IMR-90 (cell line): ENCODE measurements at regions not wholly inside any gene's neighbourhood (a gene's known extent, or its start where the extent isn't known, plus 50 kb on each side); places are given as distances from the start of the nearest gene placed in this dataset.

Source experiments
- ATAC-seq: fragments of 200-7000 bp; cut with Tn5 transposase; 2 replicates; pipeline ENCODE4 v1.9.1; 2020; ENCODE audit warnings: low read depth, mild to moderate bottlenecking, moderate library complexity
- BruUV-seq: library from RNA; stranded (reverse); fragments of 400-500 nt; replicated peaks from 2 replicates; lab custom pipeline; 2021; lab: Mats Ljungman, UMichigan
- CTCF ChIA-PET: fragments of 300-600 bp; formaldehyde crosslinking; extraction: SDS; loops from one replicate; lab custom pipeline; 2021; ENCODE audit warnings: antibody characterized with exemption; lab: Yijun Ruan, JAX
- POLR2A ChIA-PET: fragments of 300-600 bp; sonication (Branson Sonifier 250); formaldehyde crosslinking; loops from one replicate; lab custom pipeline; 2022; ENCODE audit warnings: antibody characterized with exemption; ENCODE audit not compliant: unreplicated experiment; lab: Charles Lee
- DNase-seq: peaks from one replicate; pipeline ENCODE4 v3.0.0; 2013
- H2AFZ ChIP-seq: replicated peaks from 2 replicates; pipeline ENCODE3; 2013; ENCODE audit warnings: low read length, mild to moderate bottlenecking; ENCODE audit not compliant: poor library complexity
- H2AK5ac ChIP-seq: 2 replicates; pipeline ENCODE4 v1.6.1; 2013; ENCODE audit warnings: low read depth, low read length, inconsistent platforms
- H2AK9ac ChIP-seq: replicated peaks from 2 replicates; pipeline ENCODE3; 2013; ENCODE audit warnings: mild to moderate bottlenecking, low read depth, low read length, moderate library complexity; ENCODE audit not compliant: poor library complexity
- H2BK120ac ChIP-seq: 2 replicates; pipeline ENCODE4 v1.6.1; 2013; ENCODE audit warnings: low read depth, low read length, inconsistent platforms
- H2BK15ac ChIP-seq: 3 replicates; pipeline ENCODE4 v1.6.1; 2013; ENCODE audit warnings: low read depth, low read length, inconsistent platforms
- H2BK20ac ChIP-seq: 2 replicates; pipeline ENCODE4 v1.6.1; 2013; ENCODE audit warnings: low read depth, mild to moderate bottlenecking, inconsistent platforms, low read length, moderate library complexity
- H2BK5ac ChIP-seq: 2 replicates; pipeline ENCODE4 v1.6.1; 2013; ENCODE audit warnings: mild to moderate bottlenecking, low read depth, low read length, inconsistent platforms; ENCODE audit not compliant: poor library complexity, severe bottlenecking
- H3K14ac ChIP-seq: replicated peaks from 2 replicates; pipeline ENCODE4 v1.6.1; 2013; ENCODE audit warnings: low read depth, low read length, inconsistent platforms
- H3K18ac ChIP-seq: 2 replicates; pipeline ENCODE4 v1.6.1; 2013; ENCODE audit warnings: low read depth, low read length, control low read depth
- H3K23ac ChIP-seq: 2 replicates; pipeline ENCODE4 v1.6.1; 2013; ENCODE audit warnings: low read depth, low read length, inconsistent platforms
- H3K27ac ChIP-seq: 2 replicates; pipeline ENCODE4 v1.5.1; 2013; ENCODE audit warnings: mild to moderate bottlenecking, control low read depth, low read length; ENCODE audit not compliant: insufficient read depth
- H3K27me3 ChIP-seq: 2 replicates; pipeline ENCODE4 v1.6.1; 2013; ENCODE audit warnings: low read length; ENCODE audit not compliant: control insufficient read depth, insufficient read depth
- H3K36me3 ChIP-seq: 2 replicates; pipeline ENCODE4 v1.6.1; 2013; ENCODE audit warnings: low read length, mixed read lengths; ENCODE audit not compliant: control insufficient read depth, insufficient read depth
- H3K4ac ChIP-seq: 2 replicates; pipeline ENCODE4 v1.6.1; 2013; ENCODE audit warnings: low read depth, low read length, inconsistent platforms
- H3K4me1 ChIP-seq: 2 replicates; pipeline ENCODE4 v1.6.1; 2013; ENCODE audit warnings: low read length, mixed read lengths; ENCODE audit not compliant: control insufficient read depth, insufficient read depth
- H3K4me2 ChIP-seq: 2 replicates; pipeline ENCODE4 v1.6.1; 2013; ENCODE audit warnings: low read depth, mild to moderate bottlenecking, control low read depth, low read length, moderate library complexity
- H3K4me3 ChIP-seq: 2 replicates; pipeline ENCODE4 v1.5.1; 2013; ENCODE audit warnings: low read depth, mild to moderate bottlenecking, control low read depth, low read length, moderate library complexity; ENCODE audit not compliant: insufficient read depth
- H3K56ac ChIP-seq: 2 replicates; pipeline ENCODE4 v1.6.1; 2013; ENCODE audit warnings: low read length, inconsistent platforms; ENCODE audit not compliant: insufficient read depth; ENCODE audit errors: extremely low read depth
- H3K79me1 ChIP-seq, 2 experiments: 2 replicates each; pipeline ENCODE4 v1.6.1; 2013; ENCODE audit warnings: low read length in 2 of 2, inconsistent platforms in 1 of 2, low read depth in 1 of 2
- H3K9ac ChIP-seq: 2 replicates; pipeline ENCODE4 v1.6.1; 2013; ENCODE audit warnings: low read depth, low read length, control low read depth
- H3K9me1 ChIP-seq: 2 replicates; pipeline ENCODE4 v1.6.1; 2013; ENCODE audit warnings: low read length, inconsistent platforms; ENCODE audit not compliant: insufficient read depth
- H3K9me3 ChIP-seq: 2 replicates; pipeline ENCODE4 v1.6.1; 2013; ENCODE audit warnings: low read length; ENCODE audit not compliant: control insufficient read depth, insufficient read depth
- H4K20me1 ChIP-seq: 2 replicates; pipeline ENCODE4 v1.6.1; 2013; ENCODE audit warnings: low read length, inconsistent platforms; ENCODE audit not compliant: insufficient read depth
- H4K5ac ChIP-seq: 2 replicates; pipeline ENCODE4 v1.6.1; 2013; ENCODE audit warnings: mild to moderate bottlenecking, low read depth, low read length, control low read depth
- H4K8ac ChIP-seq, 2 experiments: 2 replicates each; pipeline ENCODE4 v1.6.1; 2013; ENCODE audit warnings: low read depth in 2 of 2, low read length in 2 of 2, control low read depth in 1 of 2, inconsistent platforms in 1 of 2
- H4K91ac ChIP-seq: 2 replicates; pipeline ENCODE4 v1.6.1; 2013; ENCODE audit warnings: low read depth, low read length, inconsistent platforms; ENCODE audit not compliant: insufficient read depth
- BHLHE40 ChIP-seq: fragments of 150-350 bp; IDR thresholded peaks from 2 replicates; pipeline ENCODE4 v1.6.1; 2016; ENCODE audit warnings: mild to moderate bottlenecking, low read depth, low read length
- CEBPB ChIP-seq: IDR thresholded peaks from 2 replicates; pipeline ENCODE4 v1.6.1; 2012; ENCODE audit warnings: low read depth, low read length, improper control_type of control experiment
- CHD1 ChIP-seq: IDR thresholded peaks from 2 replicates; pipeline ENCODE4 v1.6.1; 2012; ENCODE audit warnings: low read depth, low read length, improper control_type of control experiment
- CTCF ChIP-seq: conservative IDR thresholded peaks from 2 replicates; pipeline ENCODE4 v1.5.1; 2012; ENCODE audit warnings: mild to moderate bottlenecking, low read depth, low read length, improper control_type of control experiment
- FOS ChIP-seq: fragments of 150-350 bp; IDR thresholded peaks from 2 replicates; pipeline ENCODE4 v1.6.1; 2016; ENCODE audit warnings: low read depth, low read length
- MAFK ChIP-seq: IDR thresholded peaks from 2 replicates; pipeline ENCODE4 v1.6.1; 2012; ENCODE audit warnings: low read depth, low read length, improper control_type of control experiment
- MAZ ChIP-seq: IDR thresholded peaks from 2 replicates; pipeline ENCODE4 v1.6.1; 2012; ENCODE audit warnings: low read depth, mild to moderate bottlenecking, low read length, improper control_type of control experiment, moderate library complexity, borderline replicate concordance
- MXI1 ChIP-seq: IDR thresholded peaks from 2 replicates; pipeline ENCODE4 v1.6.1; 2012; ENCODE audit warnings: low read depth, mild to moderate bottlenecking, low read length, moderate library complexity, borderline replicate concordance
- NFE2L2 ChIP-seq: fragments of 150-350 bp; IDR thresholded peaks from 2 replicates; pipeline ENCODE4 v1.6.1; 2016; ENCODE audit warnings: low read depth, mild to moderate bottlenecking, low read length
- POLR2A ChIP-seq: IDR thresholded peaks from 2 replicates; pipeline ENCODE4 v1.6.1; 2012; ENCODE audit warnings: mild to moderate bottlenecking, low read depth, low read length
- RAD21 ChIP-seq: IDR thresholded peaks from 2 replicates; pipeline ENCODE4 v1.6.1; 2012; ENCODE audit warnings: low read length, improper control_type of control experiment
- SMC3 ChIP-seq: fragments of 150-350 bp; IDR thresholded peaks from 2 replicates; pipeline ENCODE4 v1.6.1; 2016; ENCODE audit warnings: low read depth, mild to moderate bottlenecking, antibody characterized with exemption, low read length, moderate library complexity
- USF2 ChIP-seq: fragments of 150-350 bp; IDR thresholded peaks from 2 replicates; pipeline ENCODE4 v1.6.1; 2017; ENCODE audit warnings: mild to moderate bottlenecking, antibody characterized with exemption, low read length, low read depth
- WGBS, 2 experiments: methylation state at CpG; one replicate each; pipeline versions ENCODE4 v1.1.5 to v1.1.7; 2013; ENCODE audit warnings: missing lambda C conversion rate in 2 of 2; ENCODE audit not compliant: insufficient read length in 1 of 2; ENCODE audit errors: extremely low coverage in 2 of 2; 5-methylcytosine and 5-hydroxymethylcytosine counted together
- dilution Hi-C: fragments of 300-500 bp; cut with HindIII; formaldehyde crosslinking; loops from one replicate; pipeline ENCODE4 v1.14.3; 2018; ENCODE audit warnings: low sequenced_read_pairs; ENCODE audit not compliant: unreplicated experiment
- in situ Hi-C: fragments of 300-500 bp; cut with MboI; formaldehyde crosslinking; loops from 3 replicates; pipeline ENCODE4 v1.14.3; 2019; ENCODE audit warnings: low sequenced_read_pairs, inconsistent platforms, mixed read lengths
- intact Hi-C: fragments of 100-400 bp; cut with micrococcal nuclease; formaldehyde crosslinking; loops from 2 replicates; pipeline ENCODE4 v1.10.0; 2022

- Histone ChIP-seq H3K79me1 (no peaks in the 10 kb centered on the region), H4K8ac (no peak overlapping the region), H4K5ac (no peak overlapping the region), H3K36me3 (no peaks in the 10 kb centered on the region), H3K4me3 (no peak overlapping the region), H2BK5ac (no peak overlapping the region), H3K9me3 (no peaks in the 10 kb centered on the region), H2AFZ (no peak overlapping the region), H4K91ac (no peak overlapping the region), H2BK15ac (no peak overlapping the region), H2BK20ac (no peak overlapping the region), H2BK120ac (no peak overlapping the region), H3K23ac (no peak overlapping the region), H3K4ac (no peak overlapping the region), H3K9me1 (no peaks in the 10 kb centered on the region), H3K4me1 (no peaks in the 10 kb centered on the region), H3K9ac (no peak overlapping the region), H2AK9ac (no peak overlapping the region), H3K4me2 (no peak overlapping the region), H2AK5ac (no peak overlapping the region), H3K27me3 (no peaks in the 10 kb centered on the region), H3K27ac (no peak overlapping the region), H3K56ac (no peak overlapping the region), H3K18ac (no peak overlapping the region), H4K20me1 (no peaks in the 10 kb centered on the region), H3K14ac (no peak overlapping the region)
- POLR2A ChIA-PET = no interaction called here
- no peak for ATAC-seq
- DNase-seq = no peak
- in situ Hi-C loops (no loop called here), dilution Hi-C loops (no loop called here), intact Hi-C loops (no loop called here)
- TF ChIP-seq MAZ = no peak
- TF ChIP-seq SMC3 = no peak
- TF ChIP-seq MXI1 = no peak
- TF ChIP-seq MAFK = no peak
- no peak for TF ChIP-seq NFE2L2
- TF ChIP-seq CTCF = no peak
- no peak for TF ChIP-seq FOS
- no peak for TF ChIP-seq RAD21
- TF ChIP-seq BHLHE40 = no peak
- TF ChIP-seq POLR2A = no peak
- TF ChIP-seq CEBPB = no peak
- TF ChIP-seq CHD1 = no peak
- TF ChIP-seq USF2 = no peak
- CTCF ChIA-PET = interaction anchor here (0.7 kb wide), 1 partner anchor 35 kb away, joined by 3 read pairs; no protein-coding TSS in a partner anchor
- WGBS, 2 experiments = no CpG with 5 or more reads among the region's 2 CpGs
- no TSS peak for BruUV-seq
Measured at GRCh38 chr4:31334086-31334910, 614.1 kb downstream of the PCDH7 start.
